ENCODE measurements at regions not wholly inside any gene's neighbourhood (a gene's known extent, or its start where the extent isn't known, plus 50 kb on each side); places are given as distances from the start of the nearest gene placed in this dataset.

DNA sequence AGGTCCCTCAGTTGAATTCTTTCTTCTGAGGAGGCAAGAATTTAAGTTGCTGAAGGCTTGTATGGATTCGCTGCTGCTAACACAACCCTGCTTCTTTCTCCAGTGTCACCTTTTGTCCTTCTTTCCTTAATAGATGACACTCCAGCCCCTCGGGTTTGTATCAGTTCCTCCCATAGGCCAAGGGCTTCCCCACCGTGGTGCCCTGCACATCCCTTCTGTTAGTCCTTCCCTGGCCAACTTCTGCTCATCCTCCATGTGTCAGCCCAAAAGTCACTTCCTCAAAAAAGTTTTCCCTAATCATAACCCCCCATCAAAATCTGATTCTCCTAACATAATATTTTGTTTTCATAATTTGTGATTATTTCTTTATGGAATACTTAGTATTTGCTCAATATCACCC is 190.4 kb downstream of the RHOU start:
- Histone ChIP-seq H3K27me3 (no peaks in the 10 kb centered on the region), H3K4me3 (no peak overlapping the region), H3K27ac (no peak overlapping the region), H3K9me3 (no peaks in the 10 kb centered on the region), H3K4me1 (no peaks in the 10 kb centered on the region), H3K36me3 (no peaks in the 10 kb centered on the region)
- no peak for DNase-seq
- 90% methylated on average over 1 of the region's 3 CpGs for WGBS (ENCODE audit: insufficient coverage, low coverage, low lambda C conversion rate, missing lambda C conversion rate)
- peak in 1 of 4 donors; percentile 35 for ATAC-seq
- no peak for TF ChIP-seq POLR2A (IDR thresholded peaks at IDR 0.05)
- TF ChIP-seq, protein P1, sequence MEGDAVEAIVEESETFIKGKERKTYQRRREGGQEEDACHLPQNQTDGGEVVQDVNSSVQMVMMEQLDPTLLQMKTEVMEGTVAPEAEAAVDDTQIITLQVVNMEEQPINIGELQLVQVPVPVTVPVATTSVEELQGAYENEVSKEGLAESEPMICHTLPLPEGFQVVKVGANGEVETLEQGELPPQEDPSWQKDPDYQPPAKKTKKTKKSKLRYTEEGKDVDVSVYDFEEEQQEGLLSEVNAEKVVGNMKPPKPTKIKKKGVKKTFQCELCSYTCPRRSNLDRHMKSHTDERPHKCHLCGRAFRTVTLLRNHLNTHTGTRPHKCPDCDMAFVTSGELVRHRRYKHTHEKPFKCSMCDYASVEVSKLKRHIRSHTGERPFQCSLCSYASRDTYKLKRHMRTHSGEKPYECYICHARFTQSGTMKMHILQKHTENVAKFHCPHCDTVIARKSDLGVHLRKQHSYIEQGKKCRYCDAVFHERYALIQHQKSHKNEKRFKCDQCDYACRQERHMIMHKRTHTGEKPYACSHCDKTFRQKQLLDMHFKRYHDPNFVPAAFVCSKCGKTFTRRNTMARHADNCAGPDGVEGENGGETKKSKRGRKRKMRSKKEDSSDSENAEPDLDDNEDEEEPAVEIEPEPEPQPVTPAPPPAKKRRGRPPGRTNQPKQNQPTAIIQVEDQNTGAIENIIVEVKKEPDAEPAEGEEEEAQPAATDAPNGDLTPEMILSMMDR (IDR thresholded peaks at IDR 0.05): no peak
- intact Hi-C loops (cut with DNase I): no loop called here

DNA sequence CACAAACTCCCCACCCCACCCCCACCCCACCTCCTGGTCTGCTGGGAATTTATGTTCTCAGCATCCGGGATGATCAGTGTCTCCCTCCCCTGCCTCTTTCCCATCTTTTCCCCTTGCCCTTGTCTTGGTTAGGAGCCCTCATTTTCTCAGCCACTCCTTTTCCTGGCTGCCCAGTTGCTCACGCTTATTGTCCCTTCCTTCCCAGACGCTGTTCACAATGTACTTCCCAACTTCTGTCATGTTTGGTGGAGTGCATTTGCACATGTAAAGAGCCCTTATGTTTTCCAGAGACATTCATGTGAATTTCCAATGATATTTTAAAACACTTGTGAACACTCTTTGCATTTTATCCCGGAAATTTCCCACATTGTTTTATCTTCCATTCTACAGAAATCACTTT is 192.1 kb downstream of the RHOU start:
- TF ChIP-seq POLR2A (IDR thresholded peaks at IDR 0.05): no peak
- TF ChIP-seq, protein P1 (IDR thresholded peaks at IDR 0.05): no peak
- Histone ChIP-seq H3K36me3 (no peaks in the 10 kb centered on the region), H3K27ac (no peak overlapping the region), H3K27me3 (no peaks in the 10 kb centered on the region), H3K4me3 (no peak overlapping the region), H3K4me1 (no peaks in the 10 kb centered on the region), H3K9me3 (no peaks in the 10 kb centered on the region)
- intact Hi-C loops (cut with DNase I): no loop called here
- ATAC-seq (no peak), DNase-seq (no peak)
- 64% methylated on average over 4 of the region's 4 CpGs for WGBS (ENCODE audit: insufficient coverage, low coverage, low lambda C conversion rate, missing lambda C conversion rate)

DNA sequence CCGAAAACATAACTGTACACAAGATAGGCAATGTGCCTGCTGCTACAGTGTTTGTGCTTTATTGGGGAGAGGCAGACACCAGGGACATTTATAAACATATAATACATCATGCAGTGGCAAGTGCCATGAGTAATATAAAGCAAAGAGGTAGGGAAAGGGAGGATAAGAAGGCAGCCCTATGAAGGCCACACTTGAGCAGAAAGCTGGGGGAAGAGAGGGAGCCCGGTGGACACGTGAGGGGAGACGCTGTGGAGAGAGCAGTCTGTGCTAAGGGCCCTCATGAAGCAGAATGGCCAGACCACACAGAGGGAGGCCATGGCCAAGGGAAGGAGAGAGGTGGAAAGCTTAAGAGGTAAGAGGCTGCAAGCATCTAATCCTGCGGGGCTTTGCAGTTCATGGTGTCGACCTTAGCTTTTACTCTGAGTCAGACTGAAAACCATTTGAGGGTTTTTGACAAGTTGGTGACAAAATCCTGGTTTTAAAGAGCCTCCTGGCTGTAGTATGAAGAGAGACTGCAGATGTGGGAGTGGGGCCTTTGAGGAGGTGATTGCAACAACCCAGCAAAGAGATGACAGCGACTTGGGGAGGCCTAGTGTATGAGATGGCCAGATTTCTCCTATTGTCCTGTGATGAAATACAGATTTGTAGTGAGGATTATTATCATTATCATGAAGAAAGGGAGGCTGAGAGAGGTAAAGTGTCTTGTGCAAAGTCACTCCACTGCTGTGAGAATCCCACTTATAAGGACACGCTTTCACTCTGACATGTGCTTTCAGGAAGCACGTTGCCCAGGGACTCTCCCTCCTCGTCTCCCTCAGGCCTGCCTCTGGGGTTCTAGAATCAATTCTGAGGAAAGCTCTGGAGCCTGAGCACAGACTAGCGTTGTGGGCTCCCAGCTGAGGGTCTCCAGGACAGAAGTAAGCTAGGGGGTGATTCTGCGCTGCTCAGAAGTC is 192.9 kb downstream of the RHOU start:
- H3K9me3 ChIP-seq: no peaks in the 10 kb centered on the region
- intact Hi-C loops (cut with DNase I): no loop called here
- no peaks in the 10 kb centered on the region for H3K36me3 ChIP-seq
- H3K4me1 ChIP-seq: no peaks in the 10 kb centered on the region
- ATAC-seq: no peak
- H3K4me3 ChIP-seq: no peak overlapping the region
- H3K27me3 ChIP-seq: no peaks in the 10 kb centered on the region
- no peak overlapping the region for H3K27ac ChIP-seq
- DNase-seq: no peak
- TF ChIP-seq, protein P1 (IDR thresholded peaks at IDR 0.05): no peak
- no peak for TF ChIP-seq POLR2A (IDR thresholded peaks at IDR 0.05)
- 86% methylated on average over 10 of the region's 12 CpGs for WGBS (ENCODE audit: insufficient coverage, low coverage, low lambda C conversion rate, missing lambda C conversion rate)

DNA sequence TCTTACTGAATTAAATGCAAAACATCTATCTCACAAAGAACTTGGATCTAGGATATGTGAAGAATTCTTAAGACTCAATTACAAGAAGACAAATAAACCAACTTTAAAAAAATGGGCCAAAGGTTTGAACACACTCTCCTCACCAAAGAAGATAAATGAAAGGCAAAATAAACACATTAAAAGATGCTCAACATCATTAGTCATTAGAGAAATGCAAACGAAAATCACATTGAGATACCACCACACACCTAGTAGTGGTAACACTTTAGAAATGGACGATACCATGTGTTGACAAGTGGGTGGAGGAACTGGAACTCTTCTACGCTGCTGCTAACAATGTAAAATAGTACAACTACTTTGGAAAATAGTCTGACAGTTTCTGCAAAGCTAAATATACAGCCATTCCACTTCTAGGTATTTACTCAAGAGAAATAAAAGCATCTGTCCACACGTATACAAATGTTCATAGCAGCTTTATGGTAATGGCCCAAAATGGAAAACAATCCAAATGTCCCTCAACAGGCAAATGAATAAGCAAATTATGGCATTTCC is 194.3 kb downstream of the RHOU start:
- Histone ChIP-seq H3K27ac (no peak overlapping the region), H3K9me3 (no peaks in the 10 kb centered on the region), H3K4me1 (peaks cover 0 to 11% (median 5%) of the 10 kb centered on the region in 4 donors), H3K27me3 (no peaks in the 10 kb centered on the region), H3K36me3 (no peaks in the 10 kb centered on the region), H3K4me3 (no peak overlapping the region)
- WGBS (ENCODE audit: insufficient coverage, low coverage, low lambda C conversion rate, missing lambda C conversion rate): 95% methylated on average over 4 of the region's 4 CpGs
- no peak for TF ChIP-seq POLR2A (IDR thresholded peaks at IDR 0.05)
- TF ChIP-seq, protein P1 (IDR thresholded peaks at IDR 0.05): no peak
- intact Hi-C loops (cut with DNase I): no loop called here
- no peak for ATAC-seq
- DNase-seq: no peak

Data from right lobe of liver (tissue), 6 donors.